HT1080 (cell line): ENCODE measurements at regions not wholly inside any gene's neighbourhood (a gene's known extent, or its start where the extent isn't known, plus 50 kb on each side); places are given as distances from the start of the nearest gene placed in this dataset.

ENCODE experiments used
- DNase-seq: peaks from one replicate; pipeline ENCODE4 v3.0.0-alpha.2; 2015; ENCODE audit warnings: low read depth

DNA sequence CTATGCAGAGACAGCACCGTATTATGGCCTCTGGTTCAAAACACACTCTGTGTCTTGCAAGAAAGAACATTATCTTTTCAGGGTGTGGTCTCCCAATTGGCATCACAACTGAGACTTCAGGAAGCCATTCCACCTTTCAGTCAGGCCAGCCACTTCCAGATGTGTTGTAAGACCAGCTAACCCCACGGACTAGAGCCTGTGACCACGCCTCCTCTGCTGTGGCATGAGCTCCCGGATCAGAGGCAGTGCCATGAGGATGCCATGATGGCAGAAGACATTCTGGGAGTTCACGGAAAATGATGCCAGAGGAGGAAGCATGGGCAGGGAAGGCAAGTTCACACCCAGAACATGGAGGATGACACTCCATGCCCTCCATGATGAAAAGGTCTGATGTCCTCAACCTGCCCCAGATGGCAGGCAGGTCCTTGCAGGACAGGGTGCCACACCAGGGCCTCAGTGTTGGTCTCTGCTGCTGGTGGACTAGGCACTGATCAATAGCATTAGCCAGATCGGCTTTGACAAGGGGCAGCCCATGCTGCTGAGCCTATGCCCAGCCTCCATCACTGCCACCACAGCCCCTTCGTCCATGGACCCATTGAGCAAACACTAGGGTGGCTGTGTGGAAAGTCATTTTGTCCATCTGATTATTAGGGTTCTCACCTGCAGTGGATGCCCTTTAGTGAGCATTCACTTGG, 341.6 kb downstream of the MATN1 start:
- DNase-seq, result no peak

DNA sequence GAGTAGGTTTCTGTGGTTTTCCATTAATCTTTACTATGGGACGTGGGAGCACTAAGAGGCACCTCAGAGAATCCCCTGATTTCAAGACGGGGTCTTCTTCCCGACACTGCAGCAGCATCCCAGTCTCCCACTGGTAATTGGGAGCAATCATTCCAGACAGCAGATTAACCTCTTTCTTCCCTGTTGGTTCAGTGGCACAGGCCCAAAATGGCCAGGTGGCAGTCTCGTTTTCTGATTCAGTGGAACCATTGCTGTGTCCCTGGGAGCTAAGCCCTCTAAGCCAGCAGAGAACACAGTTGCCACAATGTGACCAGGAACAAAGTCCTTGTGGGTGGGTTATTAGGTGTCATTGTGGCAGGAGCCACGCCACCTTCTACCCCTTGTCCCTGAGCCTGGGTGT, 342.1 kb downstream of the MATN1 start:
- no peak for DNase-seq

DNA sequence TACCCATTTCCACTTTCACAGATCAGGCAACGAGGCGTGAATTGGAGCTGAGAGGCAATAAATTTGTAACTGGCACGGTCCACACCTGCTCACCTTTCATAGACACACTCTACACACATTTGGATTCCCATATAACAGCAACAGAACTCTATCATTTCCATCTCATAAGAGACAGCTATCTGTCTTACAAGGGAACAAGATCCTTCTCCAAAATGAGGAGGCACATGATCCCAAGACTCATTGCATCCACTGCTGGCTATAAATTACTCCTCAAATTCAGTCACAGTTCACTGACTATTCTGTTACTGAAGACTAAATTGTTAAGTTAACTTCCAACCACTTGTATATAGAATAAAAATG, 342.8 kb downstream of the MATN1 start:
- no peak for DNase-seq

DNA sequence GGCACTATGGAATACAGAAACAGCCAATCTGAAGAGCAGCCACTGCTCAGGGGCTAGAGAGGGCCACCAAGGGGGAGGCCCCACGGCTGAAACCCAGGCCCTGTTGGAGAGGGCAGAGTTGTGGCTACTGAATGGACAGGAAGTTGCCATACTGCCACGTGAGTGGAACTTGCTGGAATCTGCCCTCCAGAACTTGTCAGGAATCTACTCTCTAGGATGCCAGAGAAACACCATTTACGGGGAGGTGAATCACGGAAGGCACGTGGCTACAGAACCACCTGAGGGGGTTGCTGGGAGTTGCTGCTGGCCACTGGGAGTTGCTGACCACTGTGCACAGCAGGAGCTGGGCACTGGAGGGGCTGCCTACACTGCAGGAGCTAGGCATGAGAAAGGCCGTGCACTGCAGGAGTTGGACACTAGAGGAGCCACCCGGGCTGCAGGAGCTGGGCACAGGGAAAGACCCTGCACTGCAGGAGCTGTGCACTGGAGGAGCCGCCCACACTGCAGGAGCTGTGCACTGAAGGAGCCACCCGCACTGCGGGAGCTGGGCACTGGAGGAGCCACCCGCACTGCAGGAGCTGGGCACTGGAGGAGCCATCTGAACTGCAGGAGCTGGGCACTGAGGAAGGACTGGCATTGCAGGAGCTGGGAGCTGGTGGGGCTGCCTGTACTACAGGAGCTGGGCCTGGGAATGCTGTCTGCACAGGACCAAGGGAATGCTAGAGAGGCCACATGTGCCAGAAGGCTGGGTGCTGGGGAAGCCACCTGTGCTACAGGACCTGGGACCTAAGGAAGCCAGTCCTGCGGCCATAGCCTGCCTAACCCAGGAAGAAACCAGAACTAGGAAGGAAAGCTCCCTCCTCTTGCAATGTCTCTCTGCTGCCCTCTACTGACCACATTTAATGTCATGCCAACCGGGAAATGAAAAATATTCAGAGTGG, 343.4 kb downstream of the MATN1 start:
- DNase-seq, result peak; percentile 55

DNA sequence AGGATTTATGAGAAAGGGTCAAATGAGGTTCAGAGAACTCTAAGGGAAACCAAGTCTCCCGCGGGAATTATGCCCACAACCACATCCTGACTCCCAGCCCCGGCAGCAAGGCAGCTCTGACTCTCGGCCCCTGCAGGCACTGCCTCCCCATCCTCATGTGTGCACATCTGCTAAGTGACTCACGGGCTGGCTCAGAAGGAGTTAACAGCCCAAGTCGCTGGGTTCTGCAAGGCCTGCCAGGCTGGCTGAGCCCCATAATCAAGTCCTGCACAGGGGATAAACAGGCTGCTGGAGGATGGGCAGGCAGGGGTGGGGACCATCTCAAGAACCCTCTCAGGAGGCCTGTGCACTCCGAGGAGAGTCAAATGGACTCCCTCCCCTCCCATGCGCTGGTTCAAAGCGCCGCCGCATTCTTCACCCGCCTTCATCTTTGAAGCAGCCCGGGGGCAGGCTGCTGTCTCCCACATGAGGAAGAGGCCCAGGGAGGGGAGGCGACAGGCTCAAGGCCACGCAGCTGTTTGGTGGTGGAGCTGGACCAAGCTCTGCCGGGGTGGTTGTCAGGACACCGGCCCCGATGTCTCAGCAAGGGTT, 344.3 kb downstream of the MATN1 start:
- peak; percentile 73 for DNase-seq

DNA sequence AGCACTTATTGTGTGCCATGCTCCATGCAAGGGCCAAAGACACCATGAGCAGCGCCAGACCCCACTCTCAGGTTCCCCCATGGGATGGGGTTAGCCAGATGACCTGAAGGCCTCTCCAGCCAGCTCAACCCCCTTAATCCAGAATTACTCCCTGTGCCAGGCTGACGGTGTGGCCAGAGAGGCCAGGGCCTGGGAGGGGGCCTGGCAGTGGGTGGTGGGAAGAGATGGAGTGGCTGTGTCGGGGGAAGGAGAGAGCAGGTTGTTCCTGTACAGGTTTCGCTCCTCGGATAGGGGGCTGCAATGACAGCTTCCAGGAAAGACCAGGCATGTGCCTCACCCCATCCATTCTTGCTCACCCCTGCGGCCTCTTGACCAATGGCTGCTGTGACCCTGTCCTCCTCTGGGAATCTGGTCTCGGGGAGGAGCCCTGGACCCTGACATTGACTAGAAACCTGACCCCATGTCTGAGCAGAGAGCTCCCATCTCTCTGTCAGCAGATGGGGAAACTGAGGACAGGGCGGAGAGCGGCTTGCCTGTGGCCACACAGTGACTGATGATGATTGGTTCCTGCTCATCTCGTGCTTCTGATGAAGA, 345.3 kb downstream of the MATN1 start:
- DNase-seq, result no peak

DNA sequence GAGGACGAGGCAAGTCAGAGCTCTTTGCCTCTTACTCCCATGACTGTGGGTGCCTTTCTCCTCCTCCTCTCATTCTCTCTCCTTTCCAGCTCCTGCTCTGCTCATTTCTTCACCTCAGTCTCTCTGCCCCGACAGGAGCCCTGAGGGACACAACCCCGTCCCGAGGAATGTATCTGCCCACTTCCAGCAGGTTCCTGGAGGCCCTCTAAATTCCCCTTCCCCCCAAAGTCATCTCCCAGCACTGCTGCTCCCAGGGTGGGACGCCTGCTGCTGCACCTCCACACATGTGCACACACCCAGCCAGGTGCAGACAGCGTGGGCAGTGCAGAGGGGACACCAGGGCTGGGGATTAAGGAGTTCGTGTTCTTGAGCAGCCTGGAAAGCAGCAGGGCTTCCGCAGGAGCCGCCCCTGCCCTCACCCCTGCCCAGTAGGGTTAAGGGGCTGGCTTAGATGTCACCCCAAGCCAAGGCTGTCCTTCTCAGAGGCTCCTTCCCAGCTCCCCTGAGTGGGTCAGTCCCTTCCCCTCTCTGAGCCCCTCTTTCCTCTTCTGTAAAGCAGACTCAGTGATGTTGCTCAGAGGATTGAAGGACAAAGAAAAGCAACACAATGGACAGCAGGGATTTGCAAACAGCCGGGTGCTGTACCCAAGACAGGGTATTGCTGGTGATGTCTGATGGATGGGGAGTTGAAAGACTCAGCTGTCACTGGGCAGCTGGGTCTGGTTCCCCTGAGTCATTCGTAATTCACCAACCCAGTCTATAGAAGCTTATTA, 346.0 kb downstream of the MATN1 start:
- no peak for DNase-seq

DNA sequence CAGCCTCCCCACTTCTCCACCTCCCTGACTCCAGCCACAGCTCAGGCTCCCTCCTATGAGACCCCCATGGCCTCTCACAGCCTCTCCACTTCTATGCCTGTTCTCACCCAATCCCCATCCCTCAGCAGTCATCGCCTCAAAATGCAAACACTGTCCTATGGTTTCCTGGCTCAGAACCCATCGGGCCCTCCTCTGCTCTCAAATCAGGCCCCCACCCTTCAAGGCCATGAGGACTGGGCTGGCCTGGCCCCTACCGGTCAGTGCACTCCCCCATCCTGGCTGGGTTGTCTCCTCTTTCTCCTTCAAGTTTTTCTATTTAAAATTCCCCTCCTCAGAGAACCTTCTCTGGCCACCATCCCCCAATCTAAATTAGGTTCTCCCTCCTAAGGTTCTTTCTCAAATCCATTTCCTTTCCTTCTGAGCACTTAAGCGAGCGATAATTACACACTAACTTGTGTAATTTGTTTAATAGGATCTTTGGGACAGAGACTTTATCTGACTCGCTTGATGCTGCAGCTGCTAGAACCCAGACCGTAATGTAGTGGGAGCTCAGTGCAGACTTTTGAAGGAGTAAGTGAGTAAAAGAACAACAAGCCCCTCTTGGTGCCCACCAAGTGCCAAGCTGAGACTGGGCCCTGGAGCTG, 347.2 kb downstream of the MATN1 start:
- DNase-seq, result no peak

DNA sequence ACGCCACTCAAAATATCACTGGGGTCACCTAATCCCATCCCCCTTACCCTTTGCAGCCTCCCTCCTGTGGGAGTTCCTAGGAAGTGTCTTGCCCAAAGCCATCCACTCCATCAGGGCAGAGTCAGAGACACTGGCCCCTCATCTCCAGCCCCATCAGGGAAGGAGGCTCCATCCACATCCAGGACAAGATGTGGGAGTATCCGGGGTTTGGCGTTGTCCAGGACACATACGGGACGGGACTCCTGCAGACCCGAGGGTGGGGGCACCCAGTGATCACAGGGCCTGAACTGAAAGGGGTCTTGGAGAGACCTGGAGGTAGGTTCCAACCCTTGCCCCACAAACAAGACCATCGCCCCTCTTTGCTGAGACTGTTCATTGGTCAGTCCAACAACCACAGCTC, 348.2 kb downstream of the MATN1 start:
- no peak for DNase-seq

DNA sequence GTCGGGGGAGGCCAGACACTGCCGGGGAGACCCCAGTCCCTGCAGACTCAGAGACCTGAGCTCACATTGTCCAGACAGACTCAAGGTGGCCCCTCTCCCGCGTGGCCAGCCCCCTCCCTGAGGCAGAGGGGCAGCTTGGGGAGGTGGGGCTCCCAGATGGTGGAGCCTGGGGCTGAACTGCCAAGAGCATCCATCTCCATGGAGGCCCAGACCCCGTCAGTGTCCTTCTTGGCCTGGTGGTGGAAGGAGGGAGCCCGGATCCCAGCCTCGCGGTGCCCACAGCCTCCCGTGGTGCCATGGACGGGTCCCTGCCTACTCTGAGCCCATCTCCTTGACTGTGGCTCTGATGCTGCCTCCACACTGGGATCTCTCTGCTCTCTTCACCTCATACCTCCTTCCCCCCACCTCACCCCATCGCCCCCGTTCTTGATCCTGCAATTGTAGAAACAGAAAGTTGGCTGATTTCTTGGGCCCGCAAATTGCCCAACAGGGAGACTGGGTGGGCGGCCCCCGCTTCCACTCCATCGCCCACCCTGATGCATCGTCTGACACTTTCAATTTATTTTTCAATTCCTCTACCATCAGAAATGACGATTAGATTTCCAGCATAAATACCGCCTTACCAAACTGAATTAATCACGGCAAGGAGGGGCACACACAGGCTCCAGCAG, 348.9 kb downstream of the MATN1 start:
- DNase-seq, result no peak

DNA sequence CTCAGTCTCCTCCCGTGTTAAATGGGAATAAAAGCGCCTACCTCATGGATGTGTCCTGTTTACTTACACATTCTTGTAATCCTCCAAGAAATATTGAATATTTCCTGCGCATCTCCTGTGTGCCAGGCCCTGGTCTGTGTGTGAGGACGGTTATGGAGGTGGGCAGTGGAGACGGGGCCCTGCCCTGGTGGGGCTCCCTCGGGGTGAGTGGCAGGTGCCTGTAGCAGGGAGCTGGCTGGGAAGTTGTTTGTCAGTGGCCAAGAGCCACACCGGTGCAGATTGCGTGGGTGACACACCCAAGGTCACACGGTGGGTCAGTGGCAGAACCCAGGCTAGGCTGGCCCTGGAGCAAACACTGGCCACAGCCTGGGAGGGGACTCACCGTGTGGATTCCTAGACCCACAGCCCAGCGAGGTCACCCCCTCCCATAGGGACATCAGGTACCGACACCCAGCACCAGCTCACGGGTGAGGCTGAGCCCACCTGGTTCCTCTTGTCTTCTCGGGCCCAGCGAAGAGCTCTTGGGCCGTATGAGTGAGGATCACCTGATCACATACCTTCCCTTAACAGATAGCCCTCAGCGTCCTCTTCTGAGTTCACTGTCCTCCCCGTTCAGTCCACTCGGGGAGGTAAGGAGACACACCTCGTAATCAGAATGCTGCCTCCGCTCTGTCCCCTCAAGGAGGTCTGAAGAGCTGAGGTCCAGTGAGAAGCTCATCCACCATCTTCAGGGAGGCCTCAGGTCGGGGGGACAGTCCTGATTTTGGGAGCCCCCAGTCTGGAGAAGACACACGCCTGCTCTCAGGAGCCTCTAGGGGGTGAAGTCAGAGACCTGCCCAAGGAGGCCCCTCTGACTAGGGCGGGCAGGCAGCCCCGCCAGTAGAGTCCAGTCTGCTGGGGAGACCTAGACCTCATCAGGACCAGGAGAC, 349.6 kb downstream of the MATN1 start:
- no peak for DNase-seq

DNA sequence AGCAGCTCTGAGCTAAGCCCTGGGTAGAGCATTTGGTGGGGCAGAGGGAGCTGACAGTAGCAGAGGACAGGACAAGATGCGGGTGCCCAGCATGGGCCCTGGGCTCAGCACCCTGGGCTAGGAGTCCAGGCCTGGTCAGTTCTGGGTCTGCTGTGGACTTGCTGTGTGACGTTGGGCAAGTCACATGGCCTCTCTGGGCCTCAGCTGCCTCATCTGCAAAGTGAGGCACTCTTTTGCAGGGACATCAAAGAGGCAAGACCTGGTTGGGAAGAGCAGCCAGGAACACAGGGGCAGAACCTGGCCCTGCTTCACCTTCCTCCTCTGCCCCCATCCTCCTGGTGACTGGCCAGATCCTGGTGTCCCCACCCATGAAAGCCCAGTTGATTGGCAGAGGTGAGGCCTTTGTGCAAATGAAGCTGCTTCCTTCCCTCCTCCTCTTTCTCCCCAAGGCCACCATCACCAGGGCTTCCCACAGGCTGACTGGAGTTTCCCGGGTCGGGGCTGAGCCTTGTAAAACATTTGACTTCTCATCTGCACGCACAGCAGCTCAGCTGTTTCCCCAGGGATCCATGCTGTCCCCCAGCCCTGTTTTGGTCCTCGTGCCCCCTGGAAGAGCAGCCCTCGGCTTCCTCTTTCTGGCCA, 350.5 kb downstream of the MATN1 start:
- DNase-seq, result no peak

DNA sequence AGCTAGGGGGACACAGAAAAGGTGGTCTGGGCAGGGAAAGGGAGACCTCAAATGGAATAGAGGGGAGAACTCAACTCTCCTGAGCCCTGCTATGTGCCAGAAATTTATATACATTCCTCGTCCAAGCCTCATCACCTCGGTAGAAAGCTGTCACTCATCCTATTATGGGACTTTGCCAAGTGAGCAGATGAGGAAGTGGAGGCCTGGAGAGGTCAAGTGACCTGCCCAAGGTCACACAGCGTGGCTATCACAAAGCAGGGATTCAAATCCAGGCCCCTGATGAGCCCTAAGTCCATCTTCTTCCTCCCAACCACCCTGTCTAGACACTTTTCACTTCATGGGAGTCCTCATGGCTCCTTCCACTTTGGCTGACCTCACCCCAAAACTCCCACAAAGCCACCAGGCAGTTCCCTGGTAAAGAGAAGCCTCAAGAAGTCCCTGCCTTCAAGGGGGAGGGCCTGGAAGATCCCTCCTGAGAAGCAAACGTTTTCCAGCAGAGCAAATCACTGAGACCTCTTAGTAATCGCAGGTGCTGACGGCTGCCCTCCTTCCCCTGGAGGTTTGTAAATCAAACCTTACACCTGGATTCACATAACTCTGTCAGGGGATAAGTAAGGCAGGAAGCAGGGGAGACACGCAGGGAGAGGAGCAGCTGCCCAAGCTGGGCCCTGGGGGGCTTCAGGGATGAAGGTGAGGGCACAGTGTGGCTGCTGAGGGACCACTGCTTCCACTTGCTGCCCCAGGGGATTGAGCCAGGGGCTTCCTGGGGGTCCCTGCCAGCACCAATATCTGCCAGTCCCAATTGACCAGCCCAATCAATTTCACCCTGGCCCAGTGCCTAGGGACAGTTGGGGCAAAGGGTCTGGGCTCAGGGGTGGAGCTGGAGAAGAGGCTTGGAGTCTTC, 351.2 kb downstream of the MATN1 start:
- DNase-seq, result no peak

DNA sequence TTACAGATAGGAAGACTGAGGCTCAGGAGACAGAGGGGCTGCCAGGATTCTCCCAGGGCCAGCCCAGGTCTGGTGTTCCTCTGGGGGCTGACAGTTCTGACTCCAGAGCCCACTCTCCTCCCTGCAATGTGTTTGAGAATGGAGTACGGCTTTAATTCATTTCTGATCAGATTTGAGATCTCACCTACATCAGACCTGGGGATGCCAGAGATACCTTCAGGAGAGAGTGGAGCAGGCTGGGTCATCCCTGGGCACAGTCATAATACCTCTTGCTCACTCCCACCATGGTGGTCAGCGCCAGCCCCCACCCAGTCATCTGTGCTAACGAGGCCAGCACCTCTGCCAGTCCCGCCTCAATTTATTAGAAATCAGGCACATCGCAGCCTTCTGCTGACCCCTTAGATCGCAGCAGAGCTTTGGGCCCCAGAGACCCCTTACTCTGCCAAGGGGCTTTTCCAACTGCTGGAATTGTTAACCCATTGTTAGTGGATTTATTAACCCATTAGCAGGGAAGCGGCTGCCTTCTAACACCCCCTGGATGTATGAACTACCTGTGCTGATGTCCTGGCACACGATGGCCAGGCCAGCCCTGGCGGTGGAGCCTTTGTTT, 352.1 kb downstream of the MATN1 start:
- no peak for DNase-seq

DNA sequence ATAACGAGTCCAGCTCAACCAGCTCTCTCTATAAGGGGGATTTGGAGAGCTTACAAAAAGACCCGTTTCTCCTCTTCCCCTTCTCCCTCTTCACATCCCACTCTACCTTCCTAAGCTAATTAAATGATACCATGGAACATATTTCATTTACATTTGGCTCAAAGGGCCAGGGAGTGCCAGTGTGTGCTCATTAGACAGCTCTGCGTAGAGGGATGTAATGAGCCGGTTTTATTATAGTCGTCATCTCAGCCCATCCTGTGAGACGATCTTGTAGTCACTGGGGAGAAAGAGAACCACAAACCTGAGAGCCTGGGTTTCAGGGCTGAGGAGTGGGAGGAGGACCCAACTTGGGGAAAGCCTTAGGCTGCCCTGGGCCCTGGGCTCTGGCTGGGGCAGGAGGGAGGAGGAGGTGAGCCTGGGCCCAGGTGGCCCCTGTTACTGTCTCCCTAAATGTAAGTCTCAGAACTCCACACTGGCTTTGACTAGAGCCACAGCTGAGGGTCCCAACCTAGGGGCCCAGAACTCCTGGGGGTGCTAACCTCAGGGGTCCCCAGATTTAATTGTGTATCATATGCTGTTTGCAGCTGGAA, 354.6 kb downstream of the MATN1 start:
- DNase-seq, result no peak

DNA sequence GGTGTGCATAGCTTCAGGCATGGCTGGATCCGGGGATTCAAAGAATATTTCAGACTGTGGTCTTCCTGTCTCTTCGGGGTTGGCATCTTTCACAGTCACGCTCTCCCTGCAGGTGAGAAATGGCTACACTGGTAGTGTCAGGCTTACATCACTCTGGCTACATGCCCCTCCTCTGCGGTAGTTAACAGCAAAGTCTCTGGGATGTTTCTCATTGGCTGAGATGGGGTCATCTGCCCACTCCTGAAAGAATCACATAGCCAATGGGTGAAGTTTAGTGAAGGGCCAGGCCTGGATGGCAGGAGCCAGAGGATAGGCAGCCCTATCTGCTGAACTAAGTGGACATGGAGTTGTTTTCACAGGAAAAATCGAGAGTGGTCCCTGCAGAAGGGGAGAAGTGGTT, 356.5 kb downstream of the MATN1 start:
- DNase-seq, result no peak

DNA sequence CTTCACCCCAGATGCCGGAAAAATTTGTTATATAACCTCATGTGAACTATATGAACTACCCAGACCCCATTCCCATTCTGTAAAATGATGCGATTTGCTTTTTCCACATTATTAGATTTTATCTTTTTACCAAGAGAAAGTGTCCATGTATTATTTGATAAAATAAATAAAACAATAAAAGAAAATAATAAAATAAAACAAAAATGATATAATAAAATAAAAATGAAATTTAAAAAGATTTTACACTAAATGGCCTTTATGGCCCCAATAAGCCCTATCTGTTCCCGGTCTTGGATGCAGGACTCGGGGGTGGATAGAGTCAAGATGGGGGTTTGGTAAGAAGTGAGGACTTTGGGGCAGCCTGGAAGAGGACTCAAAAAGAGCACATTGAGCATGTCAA, 357.2 kb downstream of the MATN1 start:
- DNase-seq, result no peak
